ENCODE measurements at regions not wholly inside any gene's neighbourhood (a gene's known extent, or its start where the extent isn't known, plus 50 kb on each side); places are given as distances from the start of the nearest gene placed in this dataset.
A peak's percentile ranks its signal among the peaks of the same experiment; 100 is the strongest.

DNA sequence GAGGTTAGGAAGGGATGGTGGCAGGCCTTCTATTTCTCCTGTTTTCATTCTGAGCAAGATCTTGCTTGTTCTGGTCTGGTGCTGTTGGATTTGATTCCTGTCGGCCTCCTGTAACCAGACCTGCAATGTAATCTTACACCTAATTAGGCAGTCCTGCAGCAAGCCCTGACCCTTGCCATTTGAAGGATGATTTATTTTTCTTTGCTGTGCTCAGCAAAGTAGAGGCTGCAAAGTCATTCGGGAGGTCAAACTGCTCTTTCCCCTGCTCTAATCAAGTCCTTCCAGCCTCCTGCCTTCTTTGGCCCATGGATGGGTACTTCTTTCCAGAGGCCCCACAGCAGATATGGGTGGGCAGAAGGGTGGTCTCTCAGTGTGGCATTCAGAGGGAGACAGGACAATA is 417.7 kb upstream of the USP24 start:
- TF ChIP-seq, protein P1, sequence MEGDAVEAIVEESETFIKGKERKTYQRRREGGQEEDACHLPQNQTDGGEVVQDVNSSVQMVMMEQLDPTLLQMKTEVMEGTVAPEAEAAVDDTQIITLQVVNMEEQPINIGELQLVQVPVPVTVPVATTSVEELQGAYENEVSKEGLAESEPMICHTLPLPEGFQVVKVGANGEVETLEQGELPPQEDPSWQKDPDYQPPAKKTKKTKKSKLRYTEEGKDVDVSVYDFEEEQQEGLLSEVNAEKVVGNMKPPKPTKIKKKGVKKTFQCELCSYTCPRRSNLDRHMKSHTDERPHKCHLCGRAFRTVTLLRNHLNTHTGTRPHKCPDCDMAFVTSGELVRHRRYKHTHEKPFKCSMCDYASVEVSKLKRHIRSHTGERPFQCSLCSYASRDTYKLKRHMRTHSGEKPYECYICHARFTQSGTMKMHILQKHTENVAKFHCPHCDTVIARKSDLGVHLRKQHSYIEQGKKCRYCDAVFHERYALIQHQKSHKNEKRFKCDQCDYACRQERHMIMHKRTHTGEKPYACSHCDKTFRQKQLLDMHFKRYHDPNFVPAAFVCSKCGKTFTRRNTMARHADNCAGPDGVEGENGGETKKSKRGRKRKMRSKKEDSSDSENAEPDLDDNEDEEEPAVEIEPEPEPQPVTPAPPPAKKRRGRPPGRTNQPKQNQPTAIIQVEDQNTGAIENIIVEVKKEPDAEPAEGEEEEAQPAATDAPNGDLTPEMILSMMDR (IDR thresholded peaks at IDR 0.05), result no peak
- Histone ChIP-seq H3K4me1 (peaks cover 0 to 5% of the 10 kb centered on the region in 2 donors), H3K27ac (no peak overlapping the region), H3K4me3 (no peak overlapping the region), H3K36me3 (no peaks in the 10 kb centered on the region), H3K9me3 (no peaks in the 10 kb centered on the region), H3K27me3 (no peaks in the 10 kb centered on the region)
- DNase-seq (ENCODE audit: low spot score), result no peak

DNA sequence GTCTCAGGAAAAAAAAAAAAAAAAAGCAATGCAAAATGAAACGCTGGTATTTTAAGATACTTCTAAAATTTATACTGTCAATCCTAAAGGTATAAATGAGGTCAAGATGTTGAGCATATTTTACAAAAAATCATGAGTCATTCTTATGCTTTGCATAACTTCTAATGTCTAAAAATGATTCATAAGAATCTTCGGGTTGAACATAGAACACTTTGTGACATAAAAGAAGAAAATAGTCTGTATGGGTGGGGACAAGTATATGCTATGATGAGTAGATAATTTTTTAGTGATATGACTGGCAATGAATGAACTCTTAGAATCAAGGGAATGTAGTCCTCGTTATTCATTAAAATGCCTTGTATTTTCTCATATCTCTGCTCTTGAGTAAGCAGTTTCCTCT is 416.9 kb upstream of the USP24 start:
- TF ChIP-seq, protein P1 (IDR thresholded peaks at IDR 0.05), result no peak

DNA sequence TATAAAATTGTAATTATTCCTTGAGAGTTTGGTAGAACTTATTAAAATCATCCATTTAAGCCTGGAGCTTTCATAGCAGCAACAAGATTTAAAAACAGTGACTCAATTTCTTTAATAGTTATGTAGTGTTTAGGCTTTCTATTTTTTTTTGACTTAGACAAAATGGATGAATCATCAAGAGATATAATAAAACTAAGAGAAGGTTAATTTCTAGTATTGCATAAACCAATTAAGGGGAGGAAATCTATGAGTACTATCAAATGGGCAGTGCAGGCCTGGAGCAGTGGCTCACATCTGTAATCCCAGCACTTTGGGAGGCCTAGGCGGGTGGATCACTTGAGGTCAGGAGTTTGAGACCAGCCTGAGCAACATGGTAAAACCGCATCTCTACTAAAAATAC is 416.3 kb upstream of the USP24 start:
- no peaks in the 10 kb centered on the region for H3K27me3 ChIP-seq
- no peak overlapping the region for H3K4me3 ChIP-seq
- H3K4me1 ChIP-seq, result peaks cover 0 to 5% of the 10 kb centered on the region in 2 donors
- TF ChIP-seq, protein P1 (IDR thresholded peaks at IDR 0.05), result no peak
- no peaks in the 10 kb centered on the region for H3K9me3 ChIP-seq
- no peak for DNase-seq (ENCODE audit: low spot score)
- no peak overlapping the region for H3K27ac ChIP-seq
- H3K36me3 ChIP-seq, result no peaks in the 10 kb centered on the region

More for the DNA sequence above, 416.9 kb upstream of the USP24 start:
- Histone ChIP-seq H3K9me3 (no peaks in the 10 kb centered on the region), H3K27me3 (no peaks in the 10 kb centered on the region), H3K36me3 (no peaks in the 10 kb centered on the region), H3K4me3 (no peak overlapping the region), H3K27ac (peak overlapping the region in 1 of 2 donors; percentile 1), H3K4me1 (peaks cover 0 to 5% of the 10 kb centered on the region in 2 donors)
- no peak for DNase-seq (ENCODE audit: low spot score)

DNA sequence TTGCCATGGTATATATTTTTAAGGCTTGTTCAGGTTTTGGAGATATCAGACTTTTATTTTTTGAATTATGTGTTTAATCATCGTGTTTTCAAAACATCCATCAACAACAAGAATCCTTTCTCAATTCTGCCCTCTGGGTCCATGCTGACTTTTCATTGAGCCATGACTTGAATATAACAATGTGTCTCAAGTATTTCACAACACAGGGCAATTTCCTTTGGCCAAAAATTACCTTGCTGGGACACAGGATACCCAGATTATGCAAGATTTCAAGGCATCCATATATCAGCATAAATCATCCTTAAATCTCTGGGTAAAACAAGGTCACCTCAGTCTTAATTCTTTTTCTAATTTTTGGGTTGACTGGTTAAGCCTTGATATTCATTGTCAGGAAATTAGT is 411.2 kb upstream of the USP24 start:
- Histone ChIP-seq H3K27ac (no peak overlapping the region), H3K4me3 (no peak overlapping the region), H3K27me3 (no peaks in the 10 kb centered on the region), H3K36me3 (no peaks in the 10 kb centered on the region), H3K9me3 (peaks cover 3 to 22% of the 10 kb centered on the region in 2 donors), H3K4me1 (no peaks in the 10 kb centered on the region)
- DNase-seq (ENCODE audit: low spot score), result no peak
- TF ChIP-seq, protein P1 (IDR thresholded peaks at IDR 0.05), result no peak

DNA sequence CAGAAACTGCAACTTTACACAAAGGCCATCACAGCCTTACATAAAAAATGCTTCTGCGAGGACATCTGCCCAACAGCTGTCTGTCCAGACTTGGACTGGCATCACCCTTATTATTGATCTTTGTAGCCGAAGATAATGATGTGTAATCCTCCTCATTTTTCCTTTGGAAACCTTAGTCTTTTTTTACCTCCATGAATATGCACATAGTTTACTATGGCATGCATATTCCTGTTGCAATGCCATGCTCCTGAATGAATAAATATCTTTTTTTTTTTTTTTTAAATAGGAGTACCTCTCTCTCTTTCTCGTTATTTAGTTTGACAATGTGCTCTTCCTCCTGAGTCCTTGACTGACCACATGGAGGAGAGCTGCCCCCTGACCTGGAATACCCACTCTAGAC is 409.6 kb upstream of the USP24 start:
- Histone ChIP-seq H3K9me3 (peaks cover 3 to 22% of the 10 kb centered on the region in 2 donors), H3K27ac (no peak overlapping the region), H3K27me3 (no peaks in the 10 kb centered on the region), H3K36me3 (no peaks in the 10 kb centered on the region), H3K4me3 (no peak overlapping the region), H3K4me1 (no peaks in the 10 kb centered on the region)
- TF ChIP-seq, protein P1 (IDR thresholded peaks at IDR 0.05), result no peak
- no peak for DNase-seq (ENCODE audit: low spot score)

DNA sequence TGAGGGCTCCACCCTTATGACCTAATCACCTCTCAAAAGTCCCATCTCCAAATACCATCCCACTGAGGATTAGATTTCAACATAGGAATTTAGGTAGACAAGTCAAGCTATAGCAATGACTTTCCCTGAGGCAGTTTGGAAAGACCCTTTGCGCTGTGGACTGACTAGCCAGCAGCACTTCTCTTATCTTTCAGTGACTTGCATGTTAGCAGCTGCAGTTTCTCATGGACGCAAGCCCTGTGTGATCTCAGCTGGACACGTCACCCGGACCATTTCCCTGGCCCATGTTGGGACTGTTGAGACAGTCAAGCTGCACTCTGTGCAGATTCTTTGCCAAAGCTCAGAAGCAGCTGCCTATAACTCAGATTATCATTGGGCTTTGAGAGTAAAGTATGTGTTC is 408.1 kb upstream of the USP24 start:
- no peak overlapping the region for H3K4me3 ChIP-seq
- H3K9me3 ChIP-seq, result peaks cover 3 to 22% of the 10 kb centered on the region in 2 donors
- TF ChIP-seq, protein P1 (IDR thresholded peaks at IDR 0.05), result no peak
- H3K27me3 ChIP-seq, result no peaks in the 10 kb centered on the region
- H3K36me3 ChIP-seq, result no peaks in the 10 kb centered on the region
- H3K4me1 ChIP-seq, result no peaks in the 10 kb centered on the region
- H3K27ac ChIP-seq, result peak overlapping the region in 1 of 2 donors; percentile 2
- DNase-seq (ENCODE audit: low spot score), result peak; percentile 78
